H1 (cell line): ENCODE measurements at regions not wholly inside any gene's neighbourhood (a gene's known extent, or its start where the extent isn't known, plus 50 kb on each side); places are given as distances from the start of the nearest gene placed in this dataset.

Source experiments
- CTCF ChIA-PET: fragments of 300-600 bp; sonication (Branson Sonifier 250); formaldehyde crosslinking; loops from one replicate; lab custom pipeline; 2021; ENCODE audit not compliant: partially characterized antibody; lab: Charles Lee
- POLR2A ChIA-PET: fragments of 300-600 bp; sonication (Branson Sonifier 250); formaldehyde crosslinking; loops from one replicate; lab custom pipeline; 2021; ENCODE audit warnings: inconsistent platforms; ENCODE audit not compliant: partially characterized antibody; lab: Charles Lee
- DNase-seq, 2 experiments: peaks; one replicate each; pipeline versions ENCODE4 v3.0.0 to v3.0.0-alpha.2; 2010 to 2022; ENCODE audit warnings: low spot score in 2 of 2, low read depth in 1 of 2, mixed read lengths in 1 of 2
- FAIRE-seq: peaks from 2 replicates; lab custom pipeline; 2011; peaks lifted over from hg19 to GRCh38; lab: Jason Lieb, UNC
- H2AFZ ChIP-seq: 2 replicates; pipeline ENCODE4 v1.8.1; 2012; ENCODE audit warnings: low read length, inconsistent platforms
- H2AK5ac ChIP-seq: 2 replicates; pipeline ENCODE4 v1.6.1; 2013; ENCODE audit warnings: low read depth, low read length
- H2BK120ac ChIP-seq: replicated peaks from 2 replicates; pipeline ENCODE3; 2013; ENCODE audit warnings: low read depth, low read length, inconsistent platforms
- H2BK12ac ChIP-seq: 2 replicates; pipeline ENCODE4 v1.6.1; 2013; ENCODE audit warnings: low read depth, low read length
- H2BK15ac ChIP-seq: 2 replicates; pipeline ENCODE4 v1.6.1; 2013; ENCODE audit warnings: low read length
- H2BK20ac ChIP-seq: 2 replicates; pipeline ENCODE4 v1.6.1; 2013; ENCODE audit warnings: low read length
- H2BK5ac ChIP-seq: 2 replicates; pipeline ENCODE4 v1.6.1; 2013; ENCODE audit warnings: low read depth, low read length
- H3K14ac ChIP-seq: 2 replicates; pipeline ENCODE4 v1.6.1; 2013; ENCODE audit warnings: inconsistent platforms; ENCODE audit not compliant: insufficient read length
- H3K18ac ChIP-seq: 2 replicates; pipeline ENCODE4 v1.6.1; 2013; ENCODE audit warnings: low read length; ENCODE audit errors: extremely low read depth
- H3K23ac ChIP-seq: 2 replicates; pipeline ENCODE4 v1.6.1; 2013; ENCODE audit warnings: inconsistent platforms; ENCODE audit not compliant: insufficient read length
- H3K23me2 ChIP-seq: 2 replicates; pipeline ENCODE4 v1.6.1; 2013; ENCODE audit warnings: low read depth, low read length
- H3K27ac ChIP-seq: 2 replicates; pipeline ENCODE4 v1.6.1; 2011; ENCODE audit warnings: low read depth, low read length, inconsistent platforms
- H3K27me3 ChIP-seq, 4 experiments: replicated peaks in 1 of 4; 1 replicate in 1 of 4; 2 replicates in 3 of 4; pipeline versions ENCODE4 v1.6.1 to v1.8.1; 2011 to 2013; ENCODE audit warnings: low read length in 3 of 4, mild to moderate bottlenecking in 3 of 4, inconsistent platforms in 2 of 4, mixed read lengths in 2 of 4, moderate library complexity in 1 of 4; ENCODE audit not compliant: control insufficient read depth in 3 of 4, insufficient read depth in 3 of 4; ENCODE audit errors: extremely low read depth in 1 of 4
- H3K36me3 ChIP-seq, 4 experiments: 2 replicates each; pipeline versions ENCODE4 v1.6.1 to v1.8.1; 2011 to 2013; ENCODE audit warnings: mild to moderate bottlenecking in 4 of 4, low read length in 3 of 4, moderate library complexity in 2 of 4, control low read depth in 1 of 4, inconsistent platforms in 1 of 4; ENCODE audit not compliant: insufficient read depth in 4 of 4, control insufficient read depth in 2 of 4
- H3K4ac ChIP-seq: replicated peaks from 2 replicates; pipeline ENCODE3; 2013; ENCODE audit warnings: low read length, low read depth, mixed read lengths, inconsistent platforms; ENCODE audit not compliant: insufficient read length
- H3K4me1 ChIP-seq, 4 experiments: replicated peaks in 1 of 4; 1 replicate in 1 of 4; 2 replicates in 3 of 4; pipeline versions ENCODE4 v1.6.1 to v1.8.1; 2011 to 2013; ENCODE audit warnings: low read length in 3 of 4, inconsistent platforms in 2 of 4, mixed read lengths in 1 of 4; ENCODE audit not compliant: insufficient read depth in 4 of 4, control insufficient read depth in 3 of 4
- H3K4me2 ChIP-seq, 2 experiments: 2 replicates each; pipeline versions ENCODE4 v1.6.1 to v1.8.1; 2011 to 2013; ENCODE audit warnings: low read depth in 2 of 2, low read length in 2 of 2, control low read depth in 1 of 2, inconsistent platforms in 1 of 2, mild to moderate bottlenecking in 1 of 2; ENCODE audit not compliant: insufficient read depth in 1 of 2
- H3K4me3 ChIP-seq, 4 experiments: fragments of 200-600, 300-600 bp in 1 of 4; sonication (generic), shearing (Covaris generic), sonication (Bioruptor Twin) in 1 of 4; 2 replicates each; pipeline versions ENCODE4 v1.5.1 to v1.8.1; 2011 to 2016; ENCODE audit warnings: low read length in 4 of 4, low read depth in 3 of 4, control low read depth in 2 of 4, inconsistent platforms in 2 of 4, mild to moderate bottlenecking in 2 of 4, mixed read lengths in 1 of 4, moderate library complexity in 1 of 4; ENCODE audit not compliant: insufficient read depth in 2 of 4; ENCODE audit errors: extremely low read depth in 1 of 4
- H3K56ac ChIP-seq: replicated peaks from 2 replicates; pipeline ENCODE3; 2013; ENCODE audit warnings: low read depth, mild to moderate bottlenecking, mixed read lengths, low read length, inconsistent platforms; ENCODE audit not compliant: insufficient read length
- H3K79me1 ChIP-seq: 2 replicates; pipeline ENCODE4 v1.6.1; 2013; ENCODE audit warnings: low read depth, low read length, control low read depth
- H3K79me2 ChIP-seq, 2 experiments: 2 replicates each; pipeline versions ENCODE4 v1.6.1 to v1.8.1; 2012 to 2013; ENCODE audit warnings: low read length in 2 of 2, mild to moderate bottlenecking in 2 of 2, inconsistent platforms in 1 of 2; ENCODE audit not compliant: insufficient read depth in 2 of 2, control insufficient read depth in 1 of 2
- H3K9ac ChIP-seq, 4 experiments: replicated peaks in 1 of 4; 1 replicate in 1 of 4; 2 replicates in 3 of 4; pipeline versions ENCODE4 v1.6.1 to v1.8.1; 2011 to 2013; ENCODE audit warnings: low read depth in 3 of 4, low read length in 3 of 4, control low read depth in 2 of 4, mild to moderate bottlenecking in 2 of 4, moderate library complexity in 2 of 4, inconsistent platforms in 1 of 4; ENCODE audit errors: extremely low read depth in 1 of 4
- H3K9me3 ChIP-seq, 2 experiments: 2 replicates each; pipeline versions ENCODE4 v1.6.1 to v1.8.1; 2012 to 2013; ENCODE audit warnings: mild to moderate bottlenecking in 2 of 2, moderate library complexity in 2 of 2, control low read depth in 1 of 2, inconsistent platforms in 1 of 2, low read depth in 1 of 2, low read length in 1 of 2, mixed read lengths in 1 of 2; ENCODE audit not compliant: insufficient read depth in 2 of 2
- H4K20me1 ChIP-seq, 2 experiments: replicated peaks in 1 of 2; 2 replicates each; pipeline versions ENCODE3 to v1.8.1; 2011 to 2013; ENCODE audit warnings: inconsistent platforms in 2 of 2, low read length in 2 of 2, mild to moderate bottlenecking in 1 of 2; ENCODE audit not compliant: insufficient read depth in 2 of 2, control insufficient read depth in 1 of 2
- H4K5ac ChIP-seq: 2 replicates; pipeline ENCODE4 v1.6.1; 2013; ENCODE audit warnings: low read length, low read depth, mixed read lengths, inconsistent platforms; ENCODE audit not compliant: insufficient read length
- H4K8ac ChIP-seq: 2 replicates; pipeline ENCODE4 v1.8.0; 2013; ENCODE audit warnings: mild to moderate bottlenecking, moderate library complexity, low read length, inconsistent platforms; ENCODE audit not compliant: insufficient read depth; ENCODE audit errors: extremely low read depth
- H4K91ac ChIP-seq: replicated peaks from 2 replicates; pipeline ENCODE3; 2013; ENCODE audit warnings: low read length, mixed read lengths, inconsistent platforms; ENCODE audit not compliant: insufficient read length
- ATF2 ChIP-seq: IDR thresholded peaks from 2 replicates; pipeline ENCODE4 v1.6.1; 2012; ENCODE audit warnings: low read length, inconsistent platforms
- BCL11A ChIP-seq, 2 experiments: IDR thresholded peaks; one replicate each; pipeline ENCODE4 v1.6.1; 2011; ENCODE audit warnings: low read depth in 2 of 2, low read length in 2 of 2, mild to moderate bottlenecking in 2 of 2
- JUND ChIP-seq: IDR thresholded peaks from 2 replicates; pipeline ENCODE4 v1.6.1; 2011; ENCODE audit warnings: mild to moderate bottlenecking, improper control_type of control experiment, low read length
- KDM1A ChIP-seq: fragments of 200-600, 300-600 bp; sonication (generic); IDR thresholded peaks from 2 replicates; pipeline ENCODE4 v1.7.1; 2016; ENCODE audit warnings: mild to moderate bottlenecking, low read length, borderline replicate concordance
- KDM4A ChIP-seq: IDR thresholded peaks from one replicate; pipeline ENCODE4 v1.7.1; 2012; ENCODE audit warnings: low read depth, mild to moderate bottlenecking, moderate library complexity, low read length, inconsistent platforms; ENCODE audit not compliant: severe bottlenecking
- RBBP5 ChIP-seq: IDR thresholded peaks from 2 replicates; pipeline ENCODE4 v1.7.1; 2012; ENCODE audit warnings: low read depth, mild to moderate bottlenecking, inconsistent platforms, low read length, moderate library complexity, borderline replicate concordance
- RNF2 ChIP-seq: fragments of 200-900, 300-1000 bp; sonication (generic); IDR thresholded peaks from 2 replicates; pipeline ENCODE4 v1.7.1; 2016; ENCODE audit warnings: borderline replicate concordance, low read depth, mild to moderate bottlenecking, antibody characterized with exemption, low read length; ENCODE audit not compliant: poor library complexity, severe bottlenecking; ENCODE audit errors: missing control alignments
- SP2 ChIP-seq: IDR thresholded peaks from 2 replicates; pipeline ENCODE4 v1.6.1; 2012; ENCODE audit warnings: mild to moderate bottlenecking, low read length, inconsistent platforms
- SP4 ChIP-seq: IDR thresholded peaks from 2 replicates; pipeline ENCODE4 v1.6.1; 2012; ENCODE audit warnings: low read length, inconsistent platforms
- YY1 ChIP-seq: IDR thresholded peaks from 2 replicates; pipeline ENCODE4 v1.6.1; 2011; ENCODE audit warnings: low read depth, mild to moderate bottlenecking, low read length
- WGBS, 2 experiments: shearing (Covaris generic) in 1 of 2; methylation state at CpG; one replicate each; pipeline versions ENCODE4 v1.1.6 to v1.1.7; 2013 to 2015; ENCODE audit warnings: low lambda C conversion rate in 2 of 2, mixed read lengths in 2 of 2, inconsistent platforms in 1 of 2, low coverage in 1 of 2, missing lambda C conversion rate in 1 of 2; ENCODE audit not compliant: insufficient replicate concordance in 2 of 2, insufficient coverage in 1 of 2, insufficient read length in 1 of 2; ENCODE audit errors: extremely low coverage in 1 of 2, missing lambda C conversion rate in 1 of 2; 5-methylcytosine and 5-hydroxymethylcytosine counted together

GRCh38 chr22:47299863-47300697 lies 537.6 kb downstream of the TBC1D22A start:
- FAIRE-seq, result no peak
- Histone ChIP-seq H3K27ac (no peak overlapping the region), H2AK5ac (no peak overlapping the region), H2BK120ac (no peak overlapping the region), H3K9me3 (peaks cover 80 to 99% of the 10 kb centered on the region in 2 experiments), H3K79me2 (no peaks in the 10 kb centered on the region), H2BK20ac (no peak overlapping the region), H3K4ac (no peak overlapping the region), H3K14ac (no peak overlapping the region), H4K8ac (no peak overlapping the region), H3K4me2 (no peak overlapping the region), H3K36me3 (no peaks in the 10 kb centered on the region), H3K18ac (no peak overlapping the region), H3K23me2 (peaks cover 5% of the 10 kb centered on the region; the same call in 1 of the 2 replicates), H2BK12ac (no peak overlapping the region), H2AFZ (no peak overlapping the region), H2BK15ac (no peak overlapping the region), H3K9ac (no peak overlapping the region), H2BK5ac (no peak overlapping the region), H4K5ac (no peak overlapping the region), H3K56ac (no peak overlapping the region), H3K79me1 (no peaks in the 10 kb centered on the region), H3K4me1 (no peaks in the 10 kb centered on the region), H3K4me3 (no peak overlapping the region), H3K23ac (no peak overlapping the region), H4K20me1 (no peaks in the 10 kb centered on the region), H3K27me3 (no peaks in the 10 kb centered on the region), H4K91ac (no peak overlapping the region)
- ChIA-PET CTCF (interaction anchor here (0.6 kb wide), 1 partner anchor 58 kb away, joined by 3 read pairs; no protein-coding TSS in a partner anchor), POLR2A (no interaction called here)
- no peak for TF ChIP-seq KDM4A
- TF ChIP-seq RNF2, result no peak
- TF ChIP-seq RBBP5, result no peak
- no peak for TF ChIP-seq BCL11A (IDR thresholded peaks at IDR 0.05; ENCODE audit: low read depth in 2 of 2, low read length in 2 of 2)
- no peak for TF ChIP-seq SP2
- TF ChIP-seq ATF2, result no peak
- TF ChIP-seq JUND, result no peak
- no peak for TF ChIP-seq SP4
- no peak for TF ChIP-seq KDM1A
- TF ChIP-seq YY1, result no peak
- no peak for DNase-seq
- 84% methylated on average over 15 of the region's 21 CpGs; no CpG with 5 or more reads in 1 of the 2 experiments for WGBS, 2 experiments
